Chondrocyte (in vitro differentiated cells): ENCODE measurements at regions not wholly inside any gene's neighbourhood (a gene's known extent, or its start where the extent isn't known, plus 50 kb on each side); places are given as distances from the start of the nearest gene placed in this dataset.

Source experiments
- DNase-seq: peaks from one replicate; pipeline ENCODE4 v3.0.0; 2021; ENCODE audit warnings: mixed read lengths, low spot score
- H3K27ac Mint-ChIP-seq: one replicate; pipeline ENCODE4 v1.8.0; 2021; ENCODE audit warnings: mild to moderate bottlenecking, moderate library complexity, mixed read lengths; ENCODE audit not compliant: unreplicated experiment
- H3K27me3 Mint-ChIP-seq: 2 replicates; pipeline ENCODE4 v1.8.0; 2021; ENCODE audit warnings: low read depth, mixed read lengths
- H3K36me3 Mint-ChIP-seq: 2 replicates; pipeline ENCODE4 v1.8.0; 2021; ENCODE audit warnings: low read depth, mixed read lengths
- H3K4me1 Mint-ChIP-seq: 2 replicates; pipeline ENCODE4 v1.8.0; 2021; ENCODE audit warnings: low read depth, mild to moderate bottlenecking, mixed read lengths
- H3K4me3 Mint-ChIP-seq: one replicate; pipeline ENCODE4 v1.8.0; 2021; ENCODE audit warnings: mild to moderate bottlenecking, moderate library complexity, mixed read lengths; ENCODE audit not compliant: unreplicated experiment
- H3K9me3 Mint-ChIP-seq: 2 replicates; pipeline ENCODE4 v1.8.0; 2021; ENCODE audit warnings: low read depth, mixed read lengths
- TF ChIP-seq, protein P1 (sequence below): fragments of 200-600 bp; sonication (generic); IDR thresholded peaks from 2 replicates; pipeline ENCODE4 v1.5.0; 2021; ENCODE audit warnings: antibody characterized with exemption, mild to moderate bottlenecking, moderate library complexity

DNA sequence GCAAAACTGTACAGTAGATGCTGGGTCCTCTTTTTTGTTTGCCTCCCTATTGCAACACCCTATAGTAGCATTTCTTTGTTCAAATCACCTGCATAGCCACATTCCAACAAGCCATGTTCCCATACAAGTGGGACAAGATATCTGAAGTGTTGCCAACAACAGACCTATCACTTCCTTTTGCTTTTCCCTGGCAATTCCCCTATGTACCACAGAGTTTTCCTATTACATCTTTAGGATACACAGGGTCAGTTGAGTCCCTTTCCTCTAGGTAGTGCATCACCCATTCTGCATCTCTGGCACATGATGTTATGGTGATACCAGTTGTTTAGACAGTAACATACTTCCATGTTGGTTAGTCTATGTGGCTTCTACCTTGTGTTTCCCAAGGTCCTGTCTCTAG lies 125.1 kb upstream of the FBXL7 start:
- no peak overlapping the region for H3K27ac Mint-ChIP-seq
- H3K27me3 Mint-ChIP-seq, result peaks cover 36% of the 10 kb centered on the region
- no peak for DNase-seq
- H3K4me3 Mint-ChIP-seq, result no peak overlapping the region
- H3K9me3 Mint-ChIP-seq, result no peaks in the 10 kb centered on the region
- TF ChIP-seq, protein P1, sequence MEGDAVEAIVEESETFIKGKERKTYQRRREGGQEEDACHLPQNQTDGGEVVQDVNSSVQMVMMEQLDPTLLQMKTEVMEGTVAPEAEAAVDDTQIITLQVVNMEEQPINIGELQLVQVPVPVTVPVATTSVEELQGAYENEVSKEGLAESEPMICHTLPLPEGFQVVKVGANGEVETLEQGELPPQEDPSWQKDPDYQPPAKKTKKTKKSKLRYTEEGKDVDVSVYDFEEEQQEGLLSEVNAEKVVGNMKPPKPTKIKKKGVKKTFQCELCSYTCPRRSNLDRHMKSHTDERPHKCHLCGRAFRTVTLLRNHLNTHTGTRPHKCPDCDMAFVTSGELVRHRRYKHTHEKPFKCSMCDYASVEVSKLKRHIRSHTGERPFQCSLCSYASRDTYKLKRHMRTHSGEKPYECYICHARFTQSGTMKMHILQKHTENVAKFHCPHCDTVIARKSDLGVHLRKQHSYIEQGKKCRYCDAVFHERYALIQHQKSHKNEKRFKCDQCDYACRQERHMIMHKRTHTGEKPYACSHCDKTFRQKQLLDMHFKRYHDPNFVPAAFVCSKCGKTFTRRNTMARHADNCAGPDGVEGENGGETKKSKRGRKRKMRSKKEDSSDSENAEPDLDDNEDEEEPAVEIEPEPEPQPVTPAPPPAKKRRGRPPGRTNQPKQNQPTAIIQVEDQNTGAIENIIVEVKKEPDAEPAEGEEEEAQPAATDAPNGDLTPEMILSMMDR, result no peak
- no peaks in the 10 kb centered on the region for H3K36me3 Mint-ChIP-seq
- no peaks in the 10 kb centered on the region for H3K4me1 Mint-ChIP-seq

DNA sequence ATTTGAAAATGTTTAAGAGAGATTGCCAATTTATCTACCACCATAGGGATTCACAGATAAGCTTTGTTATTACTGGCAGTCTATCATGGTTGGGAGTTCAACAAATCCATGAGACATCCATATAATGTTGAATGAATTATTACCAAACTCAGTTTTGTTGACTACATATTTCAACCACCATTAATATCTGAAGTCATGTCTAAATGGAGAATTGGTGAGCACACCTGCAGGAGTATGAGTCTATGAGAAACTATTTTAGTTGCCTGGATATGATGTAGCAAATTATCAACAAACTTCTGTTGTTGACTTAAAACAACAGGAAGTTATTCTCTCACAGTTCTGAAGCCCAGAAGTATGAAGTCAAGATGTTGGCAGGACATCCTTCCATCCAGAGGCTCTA lies 126.8 kb upstream of the FBXL7 start:
- Mint-ChIP-seq H3K4me3 (no peak overlapping the region), H3K27me3 (peaks cover 20% of the 10 kb centered on the region), H3K36me3 (no peaks in the 10 kb centered on the region), H3K27ac (no peak overlapping the region), H3K9me3 (no peaks in the 10 kb centered on the region), H3K4me1 (no peaks in the 10 kb centered on the region)
- TF ChIP-seq, protein P1, result no peak
- no peak for DNase-seq

DNA sequence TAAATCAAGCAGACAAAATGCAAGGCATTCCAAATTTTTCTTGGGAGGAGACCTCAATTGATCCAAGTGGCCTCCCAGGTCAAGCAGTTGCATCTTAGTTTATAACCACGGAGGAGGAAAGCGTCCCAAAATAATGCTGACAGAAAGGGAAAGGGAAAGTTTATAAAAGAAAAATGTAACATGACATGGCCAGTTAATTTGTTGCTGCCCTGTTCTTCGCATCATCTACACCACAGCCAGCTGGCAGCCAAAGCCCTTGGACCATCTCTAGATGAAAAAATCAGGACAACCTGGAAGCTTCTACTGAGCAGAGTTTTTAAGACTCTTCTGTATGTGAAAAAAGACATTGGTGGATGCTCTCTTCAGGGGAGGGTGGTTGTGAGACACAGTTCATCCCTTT lies 128.8 kb upstream of the FBXL7 start:
- Mint-ChIP-seq H3K36me3 (no peaks in the 10 kb centered on the region), H3K9me3 (no peaks in the 10 kb centered on the region), H3K27ac (no peak overlapping the region), H3K4me1 (peaks cover 4% of the 10 kb centered on the region), H3K4me3 (no peak overlapping the region), H3K27me3 (peaks cover 15% of the 10 kb centered on the region)
- no peak for DNase-seq
- TF ChIP-seq, protein P1, result no peak

DNA sequence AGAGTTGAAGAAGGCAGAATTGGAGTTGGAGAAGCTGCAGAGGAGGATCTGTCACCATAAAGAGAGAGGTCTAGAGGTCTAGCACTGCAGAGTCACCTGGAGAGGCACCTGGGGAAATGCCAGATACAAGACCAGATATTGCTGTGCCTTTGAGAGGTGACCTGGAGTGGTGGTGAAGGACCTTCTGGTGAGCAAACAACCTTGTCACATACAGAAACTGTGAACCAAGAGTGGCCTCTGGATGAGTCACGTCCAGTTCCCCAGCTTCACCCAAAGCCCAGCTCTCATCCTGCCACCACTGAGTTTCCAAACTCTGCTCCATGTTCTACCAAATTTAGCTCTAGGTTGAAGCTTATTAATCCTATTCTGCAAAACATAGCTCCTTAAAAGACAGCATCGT lies 131.1 kb upstream of the FBXL7 start:
- Mint-ChIP-seq H3K4me1 (peaks cover 4% of the 10 kb centered on the region), H3K27me3 (peaks cover 8% of the 10 kb centered on the region), H3K36me3 (no peaks in the 10 kb centered on the region), H3K4me3 (no peak overlapping the region), H3K27ac (no peak overlapping the region), H3K9me3 (no peaks in the 10 kb centered on the region)
- TF ChIP-seq, protein P1, result no peak
- DNase-seq, result no peak

DNA sequence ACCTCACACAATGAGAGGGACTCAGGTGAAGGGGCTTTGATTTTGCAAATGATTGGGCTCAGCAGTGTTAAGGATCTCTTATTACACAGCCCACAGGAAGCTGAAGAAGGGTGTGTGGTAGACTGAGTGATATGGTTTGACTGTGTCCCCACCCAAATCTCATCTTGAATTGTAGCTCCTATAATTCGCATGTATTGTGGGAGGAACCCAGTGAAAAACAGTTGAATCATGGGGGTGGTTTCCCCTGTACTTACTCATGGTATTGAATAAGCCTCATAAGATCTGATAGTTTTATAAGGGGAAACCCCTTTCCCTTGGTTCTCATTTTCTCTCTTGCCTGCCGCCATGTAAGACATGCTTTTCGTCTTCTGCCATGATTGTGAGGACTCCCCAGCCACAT lies 132.5 kb upstream of the FBXL7 start:
- TF ChIP-seq, protein P1, result no peak
- Mint-ChIP-seq H3K4me3 (no peak overlapping the region), H3K27ac (no peak overlapping the region), H3K36me3 (no peaks in the 10 kb centered on the region), H3K4me1 (peaks cover 4% of the 10 kb centered on the region), H3K9me3 (no peaks in the 10 kb centered on the region), H3K27me3 (peaks cover 13% of the 10 kb centered on the region)
- DNase-seq, result no peak
